ES-I3 (cell line): ENCODE measurements at regions not wholly inside any gene's neighbourhood (a gene's known extent, or its start where the extent isn't known, plus 50 kb on each side); places are given as distances from the start of the nearest gene placed in this dataset.

Experiments used
- H3K36me3 ChIP-seq: 2 replicates; pipeline ENCODE4 v1.6.1; 2013; ENCODE audit warnings: mild to moderate bottlenecking, low read length, control low read depth, moderate library complexity; ENCODE audit not compliant: insufficient read depth
- H3K4me1 ChIP-seq: 2 replicates; pipeline ENCODE4 v1.6.1; 2013; ENCODE audit warnings: mild to moderate bottlenecking, control low read depth, low read length; ENCODE audit not compliant: insufficient read depth
- H3K9ac ChIP-seq: 2 replicates; pipeline ENCODE4 v1.6.1; 2013; ENCODE audit warnings: low read depth, mild to moderate bottlenecking, low read length, moderate library complexity
- H3K9me3 ChIP-seq: 2 replicates; pipeline ENCODE4 v1.6.1; 2013; ENCODE audit warnings: mild to moderate bottlenecking, low read length, moderate library complexity; ENCODE audit not compliant: control insufficient read depth, insufficient read depth

DNA sequence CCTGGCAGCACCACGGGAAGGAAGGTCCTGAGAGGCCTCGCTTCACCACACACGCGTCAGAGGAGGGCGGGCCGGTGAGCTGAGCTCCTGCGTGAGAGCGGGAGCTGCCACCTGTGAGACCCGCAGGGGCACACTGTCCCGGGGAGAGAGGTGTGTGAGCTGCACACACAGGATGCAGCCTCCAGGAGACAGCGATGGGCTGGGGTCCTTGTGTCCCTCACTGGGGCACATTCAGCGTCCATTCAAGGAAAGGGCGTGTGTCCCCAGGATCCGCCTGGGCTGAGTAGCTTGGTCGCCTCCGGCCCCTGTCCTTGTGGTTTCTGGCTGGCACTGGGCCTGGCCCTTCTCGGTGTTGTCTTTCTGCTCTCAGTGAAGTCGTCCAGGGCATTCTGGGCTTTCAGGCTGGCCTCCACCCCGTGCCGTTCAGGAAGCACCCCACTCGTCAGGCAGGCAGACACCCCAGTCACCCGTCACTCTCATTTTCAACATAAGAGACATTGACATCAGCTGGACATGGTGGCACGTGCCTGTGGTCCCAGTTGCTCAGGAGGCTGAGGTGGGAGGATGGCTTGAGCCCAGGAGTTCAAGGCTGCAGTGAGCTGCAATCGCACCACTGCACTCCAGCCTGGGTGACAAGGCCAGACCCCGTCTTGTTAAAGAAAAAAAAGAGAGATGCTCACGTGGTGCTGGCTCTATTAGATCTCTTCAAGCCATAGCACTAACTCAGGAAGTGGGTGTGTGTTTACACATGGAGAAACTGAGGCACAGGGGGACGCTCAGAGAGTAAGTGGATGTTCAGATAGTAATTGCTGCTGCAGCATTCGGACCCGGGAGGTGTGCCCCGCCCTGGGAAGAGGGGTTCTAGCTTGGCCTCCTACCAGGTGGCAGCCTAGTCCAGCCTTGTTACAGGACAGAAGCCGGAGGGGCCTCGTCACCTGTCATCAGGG lies 1081.6 kb downstream of the BRD1 start:
- no peaks in the 10 kb centered on the region for H3K9me3 ChIP-seq
- no peak overlapping the region for H3K9ac ChIP-seq
- no peaks in the 10 kb centered on the region for H3K36me3 ChIP-seq
- no peaks in the 10 kb centered on the region for H3K4me1 ChIP-seq

DNA sequence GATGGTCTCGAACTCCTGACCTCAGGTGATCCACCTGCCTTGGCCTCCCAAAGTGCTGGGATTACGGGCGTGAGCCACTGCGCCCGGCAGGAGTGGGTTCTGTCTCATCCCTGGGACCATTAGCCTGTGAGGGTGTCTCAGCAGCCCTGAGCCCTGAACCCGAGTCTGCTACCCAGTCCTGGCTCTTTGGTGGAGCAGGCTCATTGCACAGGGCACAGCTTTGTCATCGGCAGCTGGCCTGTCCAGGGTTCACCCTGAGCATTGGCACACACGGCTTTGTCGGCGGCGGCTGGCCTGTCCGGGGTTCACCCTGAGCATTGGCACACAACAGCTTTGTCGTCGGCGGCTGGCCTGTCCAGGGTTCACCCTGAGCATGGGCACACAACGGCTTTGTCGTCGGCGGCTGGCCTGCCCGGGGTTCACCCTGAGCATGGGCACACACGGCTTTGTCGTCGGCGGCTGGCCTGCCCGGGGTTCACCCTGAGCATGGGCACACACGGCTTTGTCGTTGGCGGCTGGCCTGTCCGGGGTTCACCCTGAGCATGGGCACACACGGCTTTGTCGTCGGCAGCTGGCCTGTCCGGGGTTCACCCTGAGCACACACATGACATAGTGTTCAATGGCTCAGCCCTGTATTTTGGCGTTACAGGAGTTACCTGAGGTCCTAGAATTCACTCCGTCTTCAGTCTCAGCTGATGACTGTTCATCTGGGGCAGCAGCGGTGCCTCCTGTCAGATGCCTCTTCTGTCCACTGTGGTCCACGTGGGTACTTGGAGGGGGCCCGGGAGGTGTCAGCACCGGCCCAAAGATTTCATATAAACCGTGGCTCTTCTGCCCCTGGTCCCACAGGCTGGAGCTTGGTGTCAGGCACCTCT lies 1082.5 kb downstream of the BRD1 start:
- Histone ChIP-seq H3K9ac (no peak overlapping the region), H3K9me3 (no peaks in the 10 kb centered on the region), H3K36me3 (no peaks in the 10 kb centered on the region), H3K4me1 (no peaks in the 10 kb centered on the region)

DNA sequence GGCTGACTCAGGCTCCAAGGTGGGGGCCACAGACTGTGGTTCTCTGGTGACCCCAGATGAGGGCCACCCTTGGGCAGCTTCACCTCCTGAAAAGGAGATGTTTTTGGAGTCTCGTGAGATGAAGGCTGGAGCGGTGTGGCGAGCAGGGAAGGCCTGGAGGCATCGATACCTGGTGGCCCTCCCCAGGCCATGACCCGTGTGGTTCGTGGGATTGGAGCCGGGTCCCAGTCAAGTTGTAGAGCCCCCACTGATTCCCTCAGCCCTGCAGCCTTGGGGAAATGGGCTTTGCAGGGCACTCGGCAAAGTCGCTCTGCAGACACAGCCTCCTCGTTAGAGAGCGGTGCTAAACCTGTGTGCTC lies 1083.4 kb downstream of the BRD1 start:
- no peaks in the 10 kb centered on the region for H3K9me3 ChIP-seq

DNA sequence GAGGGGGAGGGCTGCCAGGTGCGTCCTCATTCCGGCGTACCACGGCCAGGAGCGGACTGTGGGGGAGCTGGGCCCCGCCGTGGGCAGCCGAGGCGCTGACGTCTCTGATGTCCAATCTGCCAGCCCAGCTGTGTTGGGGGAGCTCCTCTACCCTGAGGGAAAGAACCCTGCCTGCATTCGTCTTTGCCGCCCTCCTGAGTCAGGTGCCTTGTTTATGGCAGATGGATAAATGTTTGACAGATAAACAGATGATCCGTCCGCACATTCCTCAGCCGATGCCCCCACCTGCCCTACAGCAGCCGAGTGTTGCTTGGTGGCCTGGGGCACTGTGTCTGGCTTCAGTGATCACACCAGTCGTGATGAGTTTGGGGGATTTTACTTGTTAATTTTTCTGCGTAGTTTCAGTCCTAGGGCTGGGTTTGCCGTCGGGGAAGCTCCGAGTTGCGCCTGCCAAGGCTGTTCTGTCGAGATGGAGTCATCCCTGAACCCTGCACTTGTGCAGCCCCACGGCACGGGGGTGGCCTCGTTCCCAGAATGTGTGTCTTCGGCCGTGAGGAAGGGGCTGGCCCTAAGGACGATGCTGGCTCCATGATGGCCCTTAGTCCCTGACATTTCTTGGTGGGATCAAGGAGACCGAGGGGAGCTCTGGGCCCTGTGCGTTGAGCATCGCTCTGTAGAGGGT lies 1083.9 kb downstream of the BRD1 start:
- Histone ChIP-seq H3K4me1 (no peaks in the 10 kb centered on the region), H3K36me3 (no peaks in the 10 kb centered on the region), H3K9ac (no peak overlapping the region), H3K9me3 (no peaks in the 10 kb centered on the region)

More for the DNA sequence above, 1083.4 kb downstream of the BRD1 start:
- no peaks in the 10 kb centered on the region for H3K4me1 ChIP-seq
- no peak overlapping the region for H3K9ac ChIP-seq
- no peaks in the 10 kb centered on the region for H3K36me3 ChIP-seq

DNA sequence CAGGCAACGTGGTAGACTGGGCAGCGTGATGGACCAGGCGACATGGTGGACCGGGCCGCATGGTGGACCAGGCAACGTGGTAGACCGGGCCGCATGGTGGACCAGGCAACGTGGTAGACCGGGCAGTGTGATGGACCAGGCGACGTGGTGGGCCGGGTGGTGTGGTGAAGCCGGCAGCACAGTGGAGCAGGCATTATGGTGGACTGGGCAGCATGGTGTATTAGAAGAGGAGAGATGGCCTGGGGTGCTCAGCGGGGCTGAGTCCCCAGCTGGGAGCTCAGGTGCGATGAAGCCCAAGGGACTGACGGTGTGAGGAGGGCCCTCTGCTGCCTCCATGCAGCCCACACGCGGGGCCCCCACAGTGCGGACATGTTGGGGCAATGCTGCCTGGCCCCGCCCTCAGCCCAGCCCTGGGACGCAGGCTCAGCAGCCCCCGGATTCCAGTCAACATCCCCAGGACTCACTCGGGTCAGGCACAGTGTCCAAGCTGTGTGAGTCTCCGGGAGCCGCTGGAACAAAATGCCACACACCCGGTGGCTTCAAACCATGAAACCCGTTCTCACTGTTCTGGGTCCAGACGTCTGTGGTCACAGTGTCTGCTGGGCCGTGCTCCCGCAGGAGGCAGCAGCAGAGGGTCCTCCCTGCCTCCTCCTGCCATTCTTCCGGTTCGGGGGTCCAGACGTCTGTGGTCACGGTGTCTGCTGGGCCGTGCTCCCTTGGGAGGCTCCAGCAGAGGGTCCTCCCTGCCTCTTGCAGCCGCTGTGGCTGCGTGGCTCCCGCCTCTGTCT lies 1084.9 kb downstream of the BRD1 start:
- Histone ChIP-seq H3K36me3 (no peaks in the 10 kb centered on the region), H3K4me1 (no peaks in the 10 kb centered on the region), H3K9ac (no peak overlapping the region), H3K9me3 (no peaks in the 10 kb centered on the region)

DNA sequence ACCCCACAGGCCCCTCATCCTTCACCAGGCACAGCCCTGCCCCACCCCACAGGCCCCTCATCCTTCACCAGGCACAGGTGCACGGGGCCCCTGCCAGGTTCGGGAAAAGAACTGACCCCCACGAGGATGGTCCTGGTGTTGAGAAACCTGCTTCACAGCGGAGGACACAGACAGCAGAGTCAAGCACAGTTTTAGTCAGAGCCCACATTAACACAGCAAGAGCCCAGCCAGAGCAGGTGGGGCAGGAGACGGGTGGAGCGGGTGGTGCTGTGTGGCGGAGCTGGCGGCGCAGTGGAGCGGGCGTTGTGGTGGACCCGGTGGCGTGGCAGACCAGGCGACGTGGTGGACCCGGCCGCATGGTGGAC lies 1085.5 kb downstream of the BRD1 start:
- H3K4me1 ChIP-seq, result no peaks in the 10 kb centered on the region
- no peaks in the 10 kb centered on the region for H3K36me3 ChIP-seq
- H3K9ac ChIP-seq, result no peak overlapping the region
- no peaks in the 10 kb centered on the region for H3K9me3 ChIP-seq

DNA sequence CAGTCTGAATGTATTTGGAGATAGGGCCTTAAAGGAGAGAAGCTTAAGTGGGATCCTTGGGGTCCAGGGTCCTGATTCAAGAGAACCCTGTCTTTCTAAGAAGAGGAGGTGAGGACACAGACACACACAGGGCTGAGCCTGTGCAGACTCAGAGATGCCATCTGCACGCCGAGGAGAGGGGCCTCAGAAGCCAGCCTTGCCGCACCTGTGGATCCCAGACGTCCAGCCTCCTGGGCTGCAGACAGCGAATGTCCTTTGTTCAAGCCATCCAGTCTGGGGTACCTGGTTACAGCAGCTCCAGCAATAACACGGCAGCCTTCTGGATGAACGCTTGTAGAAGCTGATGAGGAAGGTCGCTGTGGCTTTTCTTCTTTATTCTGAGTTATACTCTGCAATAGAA lies 1086.1 kb downstream of the BRD1 start:
- Histone ChIP-seq H3K36me3 (no peaks in the 10 kb centered on the region), H3K9ac (no peak overlapping the region), H3K9me3 (no peaks in the 10 kb centered on the region), H3K4me1 (no peaks in the 10 kb centered on the region)

DNA sequence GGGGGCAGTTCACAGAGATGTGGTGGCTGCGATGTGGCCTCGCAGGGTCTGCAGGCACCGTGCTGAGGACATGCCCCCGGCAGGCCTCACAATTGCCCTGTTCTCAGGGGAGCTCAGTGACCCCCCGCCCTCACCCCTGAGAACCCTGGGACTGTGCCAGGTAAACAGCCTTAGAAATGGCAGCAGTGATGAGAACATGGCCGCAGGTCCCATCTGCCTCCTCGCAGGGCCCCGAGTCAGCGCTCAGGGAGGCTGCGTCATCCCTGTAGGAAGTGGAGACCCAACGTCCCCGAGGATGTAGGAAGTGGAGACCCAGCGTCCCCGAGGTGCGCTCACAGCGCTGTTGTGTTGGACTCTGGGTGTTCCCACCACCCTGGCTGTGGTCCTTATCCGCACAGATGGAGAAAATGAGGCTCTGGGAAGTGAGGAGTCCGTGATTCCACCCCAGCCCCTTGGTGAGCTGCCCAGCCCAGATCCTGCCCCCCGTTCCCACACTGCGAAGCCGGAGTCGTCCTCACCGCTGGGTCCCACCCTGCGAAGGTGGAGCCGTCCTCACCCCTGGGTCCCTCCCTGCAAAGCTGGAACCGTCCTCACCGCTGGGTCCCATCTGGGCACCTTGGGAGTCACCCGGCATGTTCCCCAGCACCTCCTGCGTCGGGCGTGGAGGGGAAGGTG lies 1086.8 kb downstream of the BRD1 start:
- no peaks in the 10 kb centered on the region for H3K4me1 ChIP-seq
- no peaks in the 10 kb centered on the region for H3K9me3 ChIP-seq
- no peak overlapping the region for H3K9ac ChIP-seq
- no peaks in the 10 kb centered on the region for H3K36me3 ChIP-seq

DNA sequence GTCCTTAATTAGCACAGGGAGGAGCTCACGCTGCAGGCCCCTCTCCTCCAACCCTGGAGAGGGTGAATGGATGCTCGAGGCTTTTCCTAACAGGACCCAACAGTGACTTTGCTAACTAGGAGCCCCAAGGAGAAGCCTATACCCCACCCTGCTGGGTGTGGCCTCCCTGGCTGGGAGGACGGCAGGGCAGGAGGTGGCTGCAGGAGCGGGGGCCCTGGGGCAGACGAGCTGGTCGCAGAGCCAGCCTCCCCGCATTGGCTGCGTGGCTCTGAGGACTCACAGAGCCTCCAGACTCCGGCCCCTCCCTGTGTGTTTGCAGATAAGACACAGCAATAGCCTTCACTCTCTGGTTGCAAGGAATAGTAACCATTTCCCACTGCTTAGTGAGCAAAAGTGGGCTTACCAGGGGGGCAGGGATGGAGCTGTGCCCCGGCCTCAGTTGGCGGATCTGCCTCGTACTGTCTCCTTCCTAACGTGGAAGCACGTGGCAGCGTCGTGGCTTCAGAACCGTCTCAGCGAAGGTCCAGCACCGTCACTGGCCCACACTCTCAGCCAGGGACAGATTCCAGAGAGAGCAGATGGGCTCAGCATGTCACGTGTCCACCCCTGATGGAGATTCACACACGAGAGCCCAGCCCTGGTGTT lies 1087.5 kb downstream of the BRD1 start:
- no peaks in the 10 kb centered on the region for H3K36me3 ChIP-seq
- no peak overlapping the region for H3K9ac ChIP-seq
- no peaks in the 10 kb centered on the region for H3K9me3 ChIP-seq
- H3K4me1 ChIP-seq, result no peaks in the 10 kb centered on the region

DNA sequence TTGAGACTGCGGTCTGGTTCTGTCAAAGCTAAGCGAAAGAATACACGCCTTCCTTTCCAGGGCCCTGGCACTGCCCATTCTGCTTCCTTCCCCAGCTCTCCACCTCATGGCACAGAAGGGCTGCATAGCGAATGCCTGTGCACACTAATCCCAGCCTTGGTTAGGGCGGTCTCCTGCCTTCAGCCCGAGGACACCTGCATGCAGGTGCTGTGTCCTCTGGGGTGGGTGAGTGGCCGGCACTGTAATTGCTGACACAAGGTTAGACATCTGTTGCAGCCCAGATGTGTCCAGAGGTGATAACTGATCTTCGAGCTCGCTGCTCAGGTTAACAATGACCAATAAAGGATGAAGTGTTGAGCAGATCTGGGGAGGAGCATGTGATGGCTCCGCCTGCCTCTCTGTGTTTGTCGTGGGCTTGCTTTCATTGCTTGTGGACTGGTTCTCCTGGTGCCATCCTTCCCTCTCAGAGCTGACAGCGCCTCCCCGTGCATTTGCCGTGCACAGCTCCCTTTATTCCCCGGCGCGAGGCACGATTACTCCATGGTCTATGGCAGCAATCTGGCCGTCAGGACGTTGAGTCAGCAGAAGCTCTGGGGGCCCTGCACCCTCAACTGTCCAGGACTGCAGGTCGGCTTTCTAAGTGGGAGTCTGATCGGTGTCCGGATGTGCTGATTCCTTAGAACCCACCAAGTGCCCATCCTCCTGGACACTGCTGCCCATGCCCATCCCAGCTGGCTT lies 1088.2 kb downstream of the BRD1 start:
- Histone ChIP-seq H3K36me3 (no peaks in the 10 kb centered on the region), H3K9me3 (no peaks in the 10 kb centered on the region), H3K4me1 (no peaks in the 10 kb centered on the region), H3K9ac (no peak overlapping the region)

DNA sequence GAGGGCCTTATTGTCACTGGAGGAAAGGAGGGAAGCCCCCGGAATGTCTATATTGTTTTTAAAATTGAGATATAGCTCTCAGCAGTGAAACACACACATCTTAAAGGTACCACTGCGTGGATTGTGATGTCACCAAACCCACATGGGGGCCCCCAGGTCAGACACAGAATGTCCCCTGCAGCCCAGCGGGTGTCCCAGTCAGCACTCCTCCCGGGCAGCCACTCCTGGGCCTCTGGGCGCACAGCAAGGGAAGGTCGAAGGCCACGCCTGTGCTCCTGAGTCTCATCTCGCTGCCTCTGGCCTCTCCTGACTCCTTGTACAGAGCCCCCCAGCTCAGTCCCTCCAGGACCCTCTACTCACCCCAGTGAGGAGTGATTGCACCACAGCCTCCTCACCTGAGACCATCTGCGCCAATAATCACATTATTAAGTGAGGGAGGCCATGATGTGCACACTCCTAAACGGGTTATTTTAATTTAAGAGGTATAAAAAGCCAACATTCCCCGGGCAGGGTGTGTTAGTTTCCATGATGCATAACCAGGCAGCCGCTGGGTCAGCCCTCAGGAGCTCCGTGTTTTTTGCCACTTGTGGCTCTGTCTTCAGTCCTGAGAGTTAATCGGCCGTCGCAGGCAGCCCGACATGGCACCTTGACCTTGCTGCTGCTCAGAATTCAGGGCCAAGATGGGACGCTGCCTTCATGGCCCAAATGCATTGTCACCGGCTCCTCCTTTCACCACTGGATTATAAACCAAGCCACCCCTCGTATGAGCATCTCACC lies 1089.3 kb downstream of the BRD1 start:
- Histone ChIP-seq H3K9me3 (no peaks in the 10 kb centered on the region), H3K9ac (no peak overlapping the region), H3K4me1 (no peaks in the 10 kb centered on the region), H3K36me3 (no peaks in the 10 kb centered on the region)
